Esophagus muscularis mucosa (tissue), 4 donors: ENCODE measurements at regions not wholly inside any gene's neighbourhood (a gene's known extent, or its start where the extent isn't known, plus 50 kb on each side); places are given as distances from the start of the nearest gene placed in this dataset.

Experiments used
- DNase-seq: peaks from one replicate; pipeline ENCODE4 v3.0.0-alpha.2; 2017; ENCODE audit errors: extremely low spot score
- H3K27ac ChIP-seq, 4 donors: fragments of 200-600 bp; sonication (generic); replicated peaks in 1 of 4; 1 replicate in 3 of 4; 2 replicates in 1 of 4; pipeline ENCODE4 v1.5.1; 2016 to 2019; ENCODE audit warnings: mild to moderate bottlenecking in 1 of 4
- H3K27me3 ChIP-seq, 4 donors: fragments of 200-600 bp; sonication (generic); one replicate each; pipeline versions ENCODE4 v1.5.1 to v1.6.0; 2016 to 2019
- H3K36me3 ChIP-seq, 4 donors: fragments of 200-600 bp; sonication (generic); one replicate each; pipeline ENCODE4 v1.5.1; 2016 to 2019
- H3K4me1 ChIP-seq, 4 donors: fragments of 200-600 bp; sonication (generic); one replicate each; pipeline ENCODE4 v1.5.1; 2016 to 2019
- H3K4me3 ChIP-seq, 4 donors: fragments of 200-600 bp; sonication (generic); 1 replicate in 2 of 4; 2 replicates in 2 of 4; pipeline ENCODE4 v1.5.1; 2016 to 2019; ENCODE audit warnings: mild to moderate bottlenecking in 4 of 4, moderate library complexity in 1 of 4
- H3K9me3 ChIP-seq, 4 donors: fragments of 200-600 bp; sonication (generic); 1 replicate in 3 of 4; 2 replicates in 1 of 4; pipeline ENCODE4 v1.5.1; 2016 to 2019
- CTCF ChIP-seq, 3 experiments: fragments of 200-600 bp in 2 of 3; fragments of 450-650 bp in 1 of 3; sonication (generic) in 2 of 3; IDR thresholded peaks; one replicate each; pipeline ENCODE4 v1.5.1; 2017 to 2019; ENCODE audit warnings: antibody characterized with exemption in 3 of 3, mild to moderate bottlenecking in 2 of 3, moderate library complexity in 1 of 3
- EP300 ChIP-seq: sonication (generic); formaldehyde crosslinking; IDR thresholded peaks from one replicate; pipeline ENCODE4 v1.6.1; 2017; ENCODE audit warnings: antibody characterized with exemption
- POLR2A ChIP-seq: fragments of 450-650 bp; IDR thresholded peaks from one replicate; pipeline ENCODE4 v1.6.1; 2017; ENCODE audit warnings: antibody characterized with exemption, moderate library complexity, mild to moderate bottlenecking, low read depth
- POLR2AphosphoS5 ChIP-seq, 2 donors: sonication (generic); formaldehyde crosslinking; IDR thresholded peaks; one replicate each; pipeline ENCODE4 v1.6.1; 2017; ENCODE audit warnings: antibody characterized with exemption in 2 of 2
- WGBS: methylation state at CpG from one replicate; pipeline ENCODE4 v1.1.5; 2018; 5-methylcytosine and 5-hydroxymethylcytosine counted together
- intact Hi-C: fragments of 100-400 bp; cut with DNase I; formaldehyde crosslinking; loops from one replicate; pipeline ENCODE4 v1.15.1; 2023

- H3K36me3 ChIP-seq: no peaks in the 10 kb centered on the region
- H3K27ac ChIP-seq: no peak overlapping the region
- no peaks in the 10 kb centered on the region for H3K27me3 ChIP-seq
- TF ChIP-seq EP300: no peak
- no peak for TF ChIP-seq POLR2AphosphoS5 (IDR thresholded peaks at IDR 0.05)
- no peak for TF ChIP-seq CTCF (IDR thresholded peaks at IDR 0.05)
- no peak for TF ChIP-seq POLR2A
- 69% methylated on average over 3 of the region's 3 CpGs for WGBS
- DNase-seq: no peak
- peaks cover 0 to 5% (median 0%) of the 10 kb centered on the region in 4 donors for H3K4me1 ChIP-seq
- no peaks in the 10 kb centered on the region for H3K9me3 ChIP-seq
- no peak overlapping the region for H3K4me3 ChIP-seq
- intact Hi-C loops: no loop called here
Measured at GRCh38 chr12:73342733-73343132, 1070.6 kb downstream of the TRHDE start.

GRCh38 chr12:73352826-73353225 lies 1080.7 kb downstream of the TRHDE start:
- intact Hi-C loops: no loop called here
- H3K27ac ChIP-seq: no peak overlapping the region
- no peaks in the 10 kb centered on the region for H3K4me1 ChIP-seq
- no peaks in the 10 kb centered on the region for H3K36me3 ChIP-seq
- TF ChIP-seq POLR2AphosphoS5 (IDR thresholded peaks at IDR 0.05) (no peak), EP300 (no peak), CTCF (IDR thresholded peaks at IDR 0.05) (no peak), POLR2A (no peak)
- no peaks in the 10 kb centered on the region for H3K9me3 ChIP-seq
- H3K27me3 ChIP-seq: no peaks in the 10 kb centered on the region
- no peak for DNase-seq
- H3K4me3 ChIP-seq: no peak overlapping the region
- WGBS: 77% methylated on average over 1 of the region's 1 CpG

GRCh38 chr12:73361156-73361863 lies 1089.1 kb downstream of the TRHDE start:
- TF ChIP-seq EP300: no peak
- TF ChIP-seq POLR2AphosphoS5 (IDR thresholded peaks at IDR 0.05): no peak
- TF ChIP-seq POLR2A: no peak
- no peak for TF ChIP-seq CTCF (IDR thresholded peaks at IDR 0.05)
- no peaks in the 10 kb centered on the region for H3K4me1 ChIP-seq
- DNase-seq: no peak
- no peaks in the 10 kb centered on the region for H3K9me3 ChIP-seq
- H3K4me3 ChIP-seq: no peak overlapping the region
- H3K27ac ChIP-seq: no peak overlapping the region
- H3K27me3 ChIP-seq: no peaks in the 10 kb centered on the region
- intact Hi-C loops: no loop called here
- no peaks in the 10 kb centered on the region for H3K36me3 ChIP-seq

- H3K4me1 ChIP-seq: no peaks in the 10 kb centered on the region
- no peak for DNase-seq
- intact Hi-C loops: no loop called here
- no peak overlapping the region for H3K4me3 ChIP-seq
- no peak overlapping the region for H3K27ac ChIP-seq
- WGBS: 57% methylated on average over 4 of the region's 4 CpGs
- no peaks in the 10 kb centered on the region for H3K36me3 ChIP-seq
- no peaks in the 10 kb centered on the region for H3K9me3 ChIP-seq
- no peaks in the 10 kb centered on the region for H3K27me3 ChIP-seq
- TF ChIP-seq EP300: no peak
- TF ChIP-seq POLR2AphosphoS5 (IDR thresholded peaks at IDR 0.05): no peak
- TF ChIP-seq CTCF (IDR thresholded peaks at IDR 0.05): no peak
- no peak for TF ChIP-seq POLR2A
Measured at GRCh38 chr12:73361864-73362230, 1089.7 kb downstream of the TRHDE start.

- Histone ChIP-seq H3K9me3 (no peaks in the 10 kb centered on the region), H3K27me3 (no peaks in the 10 kb centered on the region), H3K36me3 (no peaks in the 10 kb centered on the region), H3K27ac (no peak overlapping the region), H3K4me3 (no peak overlapping the region), H3K4me1 (no peaks in the 10 kb centered on the region)
- intact Hi-C loops: no loop called here
- DNase-seq: no peak
- 38% methylated on average over 1 of the region's 1 CpG for WGBS
- TF ChIP-seq POLR2AphosphoS5 (IDR thresholded peaks at IDR 0.05): no peak
Measured at GRCh38 chr12:73362666-73363065, 1090.5 kb downstream of the TRHDE start.
